Lower lobe of right lung (tissue), 2 donors: ENCODE measurements at regions not wholly inside any gene's neighbourhood (a gene's known extent, or its start where the extent isn't known, plus 50 kb on each side); places are given as distances from the start of the nearest gene placed in this dataset.

Experiments
- ATAC-seq, 2 donors: fragments of 200-7000 bp; cut with Tn5 transposase; one replicate each; pipeline ENCODE4 v1.9.1; 2020 to 2022; ENCODE audit warnings: mild to moderate bottlenecking in 2 of 2, moderate library complexity in 2 of 2
- DNase-seq: peaks from one replicate; pipeline ENCODE4 v3.0.0-alpha.2; 2020
- H3K27ac ChIP-seq: fragments of 200-600 bp; one replicate; pipeline ENCODE4 v1.8.0; 2022
- H3K27me3 ChIP-seq: fragments of 200-600 bp; one replicate; pipeline ENCODE4 v1.8.0; 2022; ENCODE audit warnings: low read depth
- H3K36me3 ChIP-seq: fragments of 200-600 bp; one replicate; pipeline ENCODE4 v1.8.0; 2022; ENCODE audit warnings: mild to moderate bottlenecking
- H3K4me1 ChIP-seq: fragments of 200-600 bp; one replicate; pipeline ENCODE4 v1.8.0; 2022
- H3K4me3 ChIP-seq: fragments of 200-600 bp; one replicate; pipeline ENCODE4 v1.8.0; 2022; ENCODE audit warnings: mild to moderate bottlenecking
- H3K9me3 ChIP-seq: fragments of 200-600 bp; one replicate; pipeline ENCODE4 v1.8.0; 2022
- CTCF ChIP-seq: fragments of 200-600 bp; IDR thresholded peaks from one replicate; pipeline ENCODE4 v1.8.0; 2022; ENCODE audit warnings: antibody characterized with exemption, mild to moderate bottlenecking
- intact Hi-C: fragments of 100-400 bp; cut with DNase I; formaldehyde crosslinking; loops from one replicate; pipeline ENCODE4 v1.11.0; 2022
- donor health status: DM: no; HTN: yes; CAD: no; lungs with severe emphysema.

DNA sequence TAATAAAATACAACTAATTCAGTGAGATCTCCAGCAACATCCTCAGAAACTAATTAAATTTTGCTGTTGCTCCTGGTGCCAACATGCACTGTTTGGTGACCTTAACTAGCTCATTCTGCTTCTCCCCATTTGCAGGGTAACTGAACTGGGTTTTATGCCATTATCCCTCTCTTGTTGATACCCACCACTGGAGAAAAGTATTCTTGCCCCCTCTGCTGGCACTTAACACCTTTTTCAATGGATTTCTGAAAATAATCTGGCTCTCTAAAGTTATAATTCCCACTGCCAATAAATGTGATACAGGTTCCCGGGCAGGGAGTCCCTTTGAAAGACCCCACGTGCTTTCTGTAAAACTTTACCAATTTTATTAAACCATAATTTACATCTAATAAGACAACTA, 394.3 kb downstream of the OSTF1 start:
- H3K27ac ChIP-seq, result no peak overlapping the region
- H3K9me3 ChIP-seq, result peaks cover 4% of the 10 kb centered on the region
- no peaks in the 10 kb centered on the region for H3K4me1 ChIP-seq
- H3K36me3 ChIP-seq, result no peaks in the 10 kb centered on the region
- no peak for DNase-seq
- TF ChIP-seq CTCF, result no peak
- H3K27me3 ChIP-seq, result no peaks in the 10 kb centered on the region
- intact Hi-C loops, result no loop called here
- no peak overlapping the region for H3K4me3 ChIP-seq
- ATAC-seq, result no peak

GRCh38 chr9:75483636-75484035, 395.3 kb downstream of the OSTF1 start:
- intact Hi-C loops, result no loop called here
- no peaks in the 10 kb centered on the region for H3K36me3 ChIP-seq
- no peak overlapping the region for H3K4me3 ChIP-seq
- no peak overlapping the region for H3K27ac ChIP-seq
- H3K9me3 ChIP-seq, result no peaks in the 10 kb centered on the region
- ATAC-seq, result no peak
- no peaks in the 10 kb centered on the region for H3K27me3 ChIP-seq
- H3K4me1 ChIP-seq, result no peaks in the 10 kb centered on the region
- no peak for TF ChIP-seq CTCF
- no peak for DNase-seq

- ATAC-seq (peak in 1 of 2 donors; percentile 62), DNase-seq (peak; percentile 37)
- Histone ChIP-seq H3K4me3 (no peak overlapping the region), H3K4me1 (no peaks in the 10 kb centered on the region), H3K27me3 (no peaks in the 10 kb centered on the region), H3K9me3 (no peaks in the 10 kb centered on the region), H3K36me3 (no peaks in the 10 kb centered on the region), H3K27ac (no peak overlapping the region)
- intact Hi-C loops, result no loop called here
- no peak for TF ChIP-seq CTCF
These were observed 399.8 kb downstream of the OSTF1 start for GRCh38 chr9:75487856-75488718.

DNA sequence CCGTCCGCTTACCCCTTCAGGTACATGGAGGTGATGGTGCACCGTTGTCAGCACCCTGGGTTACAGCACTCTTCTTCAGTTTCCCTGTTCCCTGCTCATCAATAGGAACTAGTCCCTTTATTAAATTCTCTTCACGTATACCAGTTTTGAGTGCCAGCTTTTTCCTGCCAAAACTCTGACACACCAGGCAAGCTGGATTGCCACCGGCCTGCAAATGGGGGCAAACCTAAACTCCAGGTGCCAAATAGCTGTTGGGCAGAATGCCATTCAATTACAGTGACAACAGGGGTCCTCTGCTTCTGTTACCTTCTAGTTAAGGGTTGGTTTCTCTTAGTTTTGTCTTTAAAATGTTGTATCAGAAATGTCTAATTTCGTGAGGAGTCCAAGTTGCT, 400.4 kb downstream of the OSTF1 start:
- Histone ChIP-seq H3K9me3 (no peaks in the 10 kb centered on the region), H3K36me3 (no peaks in the 10 kb centered on the region), H3K27ac (no peak overlapping the region), H3K27me3 (no peaks in the 10 kb centered on the region), H3K4me3 (no peak overlapping the region), H3K4me1 (no peaks in the 10 kb centered on the region)
- no peak for DNase-seq
- intact Hi-C loops, result no loop called here
- TF ChIP-seq CTCF, result no peak
- no peak for ATAC-seq

GRCh38 chr9:75490326-75490725, 400.1 kb upstream of the PCSK5 start:
- ATAC-seq (no peak), DNase-seq (no peak)
- TF ChIP-seq CTCF, result no peak
- Histone ChIP-seq H3K4me1 (no peaks in the 10 kb centered on the region), H3K27ac (no peak overlapping the region), H3K4me3 (no peak overlapping the region), H3K27me3 (no peaks in the 10 kb centered on the region), H3K36me3 (no peaks in the 10 kb centered on the region), H3K9me3 (no peaks in the 10 kb centered on the region)
- intact Hi-C loops, result no loop called here
